ENCODE measurements at regions not wholly inside any gene's neighbourhood (a gene's known extent, or its start where the extent isn't known, plus 50 kb on each side); places are given as distances from the start of the nearest gene placed in this dataset.

DNA sequence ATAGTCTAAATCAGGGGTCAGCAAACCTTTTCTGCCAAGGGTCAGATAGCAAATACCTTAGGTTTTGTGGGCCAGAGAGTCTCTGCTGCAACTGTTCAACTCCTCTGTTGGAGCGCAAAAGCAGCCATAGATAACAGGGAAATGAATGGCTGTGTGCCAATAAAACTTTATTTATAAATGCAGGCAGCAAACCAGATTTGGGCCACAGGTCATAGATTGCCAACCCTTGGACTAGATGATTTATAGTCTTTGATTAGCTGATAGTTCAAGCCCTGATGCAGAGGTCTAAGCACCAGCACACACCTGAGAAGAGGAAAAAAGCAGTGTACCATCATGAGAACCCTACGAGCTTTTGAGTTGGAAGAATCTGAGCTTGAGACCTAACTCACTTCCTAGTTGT lies 86.0 kb upstream of the DYNLRB2 start:
- TF ChIP-seq, protein P1, sequence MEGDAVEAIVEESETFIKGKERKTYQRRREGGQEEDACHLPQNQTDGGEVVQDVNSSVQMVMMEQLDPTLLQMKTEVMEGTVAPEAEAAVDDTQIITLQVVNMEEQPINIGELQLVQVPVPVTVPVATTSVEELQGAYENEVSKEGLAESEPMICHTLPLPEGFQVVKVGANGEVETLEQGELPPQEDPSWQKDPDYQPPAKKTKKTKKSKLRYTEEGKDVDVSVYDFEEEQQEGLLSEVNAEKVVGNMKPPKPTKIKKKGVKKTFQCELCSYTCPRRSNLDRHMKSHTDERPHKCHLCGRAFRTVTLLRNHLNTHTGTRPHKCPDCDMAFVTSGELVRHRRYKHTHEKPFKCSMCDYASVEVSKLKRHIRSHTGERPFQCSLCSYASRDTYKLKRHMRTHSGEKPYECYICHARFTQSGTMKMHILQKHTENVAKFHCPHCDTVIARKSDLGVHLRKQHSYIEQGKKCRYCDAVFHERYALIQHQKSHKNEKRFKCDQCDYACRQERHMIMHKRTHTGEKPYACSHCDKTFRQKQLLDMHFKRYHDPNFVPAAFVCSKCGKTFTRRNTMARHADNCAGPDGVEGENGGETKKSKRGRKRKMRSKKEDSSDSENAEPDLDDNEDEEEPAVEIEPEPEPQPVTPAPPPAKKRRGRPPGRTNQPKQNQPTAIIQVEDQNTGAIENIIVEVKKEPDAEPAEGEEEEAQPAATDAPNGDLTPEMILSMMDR (IDR thresholded peaks at IDR 0.05) = no peak
- TF ChIP-seq POLR2A (IDR thresholded peaks at IDR 0.05) = no peak
